Esophagus muscularis mucosa (tissue), 4 donors: ENCODE measurements at regions not wholly inside any gene's neighbourhood (a gene's known extent, or its start where the extent isn't known, plus 50 kb on each side); places are given as distances from the start of the nearest gene placed in this dataset.

Experiments used
- DNase-seq: peaks from one replicate; pipeline ENCODE4 v3.0.0-alpha.2; 2017; ENCODE audit errors: extremely low spot score
- H3K27ac ChIP-seq, 4 donors: fragments of 200-600 bp; sonication (generic); replicated peaks in 1 of 4; 1 replicate in 3 of 4; 2 replicates in 1 of 4; pipeline ENCODE4 v1.5.1; 2016 to 2019; ENCODE audit warnings: mild to moderate bottlenecking in 1 of 4
- H3K27me3 ChIP-seq, 4 donors: fragments of 200-600 bp; sonication (generic); one replicate each; pipeline versions ENCODE4 v1.5.1 to v1.6.0; 2016 to 2019
- H3K36me3 ChIP-seq, 4 donors: fragments of 200-600 bp; sonication (generic); one replicate each; pipeline ENCODE4 v1.5.1; 2016 to 2019
- H3K4me1 ChIP-seq, 4 donors: fragments of 200-600 bp; sonication (generic); one replicate each; pipeline ENCODE4 v1.5.1; 2016 to 2019
- H3K4me3 ChIP-seq, 4 donors: fragments of 200-600 bp; sonication (generic); 1 replicate in 2 of 4; 2 replicates in 2 of 4; pipeline ENCODE4 v1.5.1; 2016 to 2019; ENCODE audit warnings: mild to moderate bottlenecking in 4 of 4, moderate library complexity in 1 of 4
- H3K9me3 ChIP-seq, 4 donors: fragments of 200-600 bp; sonication (generic); 1 replicate in 3 of 4; 2 replicates in 1 of 4; pipeline ENCODE4 v1.5.1; 2016 to 2019
- CTCF ChIP-seq, 3 experiments: fragments of 200-600 bp in 2 of 3; fragments of 450-650 bp in 1 of 3; sonication (generic) in 2 of 3; IDR thresholded peaks; one replicate each; pipeline ENCODE4 v1.5.1; 2017 to 2019; ENCODE audit warnings: antibody characterized with exemption in 3 of 3, mild to moderate bottlenecking in 2 of 3, moderate library complexity in 1 of 3
- EP300 ChIP-seq: sonication (generic); formaldehyde crosslinking; IDR thresholded peaks from one replicate; pipeline ENCODE4 v1.6.1; 2017; ENCODE audit warnings: antibody characterized with exemption
- POLR2A ChIP-seq: fragments of 450-650 bp; IDR thresholded peaks from one replicate; pipeline ENCODE4 v1.6.1; 2017; ENCODE audit warnings: antibody characterized with exemption, moderate library complexity, mild to moderate bottlenecking, low read depth
- POLR2AphosphoS5 ChIP-seq, 2 donors: sonication (generic); formaldehyde crosslinking; IDR thresholded peaks; one replicate each; pipeline ENCODE4 v1.6.1; 2017; ENCODE audit warnings: antibody characterized with exemption in 2 of 2
- WGBS: methylation state at CpG from one replicate; pipeline ENCODE4 v1.1.5; 2018; 5-methylcytosine and 5-hydroxymethylcytosine counted together
- intact Hi-C: fragments of 100-400 bp; cut with DNase I; formaldehyde crosslinking; loops from one replicate; pipeline ENCODE4 v1.15.1; 2023

GRCh38 chr12:114134922-114135321 lies 168.8 kb upstream of the RBM19 start:
- no peaks in the 10 kb centered on the region for H3K9me3 ChIP-seq
- WGBS: 70% methylated on average over 3 of the region's 3 CpGs
- no peak overlapping the region for H3K4me3 ChIP-seq
- H3K27me3 ChIP-seq: peaks cover 0 to 3% (median 0%) of the 10 kb centered on the region in 4 donors
- TF ChIP-seq CTCF (IDR thresholded peaks at IDR 0.05) (no peak), POLR2AphosphoS5 (IDR thresholded peaks at IDR 0.05) (no peak), POLR2A (no peak), EP300 (no peak)
- intact Hi-C loops: no loop called here
- no peaks in the 10 kb centered on the region for H3K4me1 ChIP-seq
- DNase-seq: no peak
- H3K27ac ChIP-seq: no peak overlapping the region
- H3K36me3 ChIP-seq: no peaks in the 10 kb centered on the region

- Histone ChIP-seq H3K9me3 (no peaks in the 10 kb centered on the region), H3K27ac (no peak overlapping the region), H3K27me3 (no peaks in the 10 kb centered on the region), H3K4me3 (no peak overlapping the region), H3K4me1 (no peaks in the 10 kb centered on the region), H3K36me3 (no peaks in the 10 kb centered on the region)
- TF ChIP-seq EP300 (no peak), POLR2AphosphoS5 (IDR thresholded peaks at IDR 0.05) (no peak), POLR2A (no peak), CTCF (IDR thresholded peaks at IDR 0.05) (no peak)
- WGBS: 47% methylated on average over 2 of the region's 2 CpGs
- intact Hi-C loops: no loop called here
- no peak for DNase-seq
Measured at GRCh38 chr12:114131824-114132223, 165.7 kb upstream of the RBM19 start.

GRCh38 chr12:114123108-114123507 lies 157.0 kb upstream of the RBM19 start:
- H3K27me3 ChIP-seq: no peaks in the 10 kb centered on the region
- H3K27ac ChIP-seq: no peak overlapping the region
- DNase-seq: no peak
- intact Hi-C loops: no loop called here
- H3K4me3 ChIP-seq: no peak overlapping the region
- WGBS: 80% methylated on average over 1 of the region's 2 CpGs
- no peaks in the 10 kb centered on the region for H3K4me1 ChIP-seq
- TF ChIP-seq CTCF (IDR thresholded peaks at IDR 0.05) (no peak), EP300 (no peak), POLR2A (no peak), POLR2AphosphoS5 (IDR thresholded peaks at IDR 0.05) (no peak)
- no peaks in the 10 kb centered on the region for H3K9me3 ChIP-seq
- H3K36me3 ChIP-seq: no peaks in the 10 kb centered on the region

- no peaks in the 10 kb centered on the region for H3K36me3 ChIP-seq
- no peak overlapping the region for H3K4me3 ChIP-seq
- H3K4me1 ChIP-seq: no peaks in the 10 kb centered on the region
- H3K27ac ChIP-seq: no peak overlapping the region
- no peaks in the 10 kb centered on the region for H3K27me3 ChIP-seq
- H3K9me3 ChIP-seq: no peaks in the 10 kb centered on the region
- intact Hi-C loops: no loop called here
- TF ChIP-seq POLR2A: no peak
- TF ChIP-seq CTCF (IDR thresholded peaks at IDR 0.05): no peak
- TF ChIP-seq POLR2AphosphoS5 (IDR thresholded peaks at IDR 0.05): no peak
- no peak for TF ChIP-seq EP300
- no peak for DNase-seq
- WGBS: 76% methylated on average over 3 of the region's 3 CpGs
Measured at GRCh38 chr12:114122016-114122415, 155.9 kb upstream of the RBM19 start.

GRCh38 chr12:114119316-114119715 lies 153.2 kb upstream of the RBM19 start:
- 67% methylated on average over 2 of the region's 2 CpGs for WGBS
- TF ChIP-seq CTCF (IDR thresholded peaks at IDR 0.05): no peak
- TF ChIP-seq EP300: no peak
- no peak for TF ChIP-seq POLR2A
- no peak for TF ChIP-seq POLR2AphosphoS5 (IDR thresholded peaks at IDR 0.05)

More at GRCh38 chr12:114119316-114119715, 153.2 kb upstream of the RBM19 start:
- no peaks in the 10 kb centered on the region for H3K36me3 ChIP-seq
- no peaks in the 10 kb centered on the region for H3K4me1 ChIP-seq
- DNase-seq: no peak
- no peak overlapping the region for H3K27ac ChIP-seq
- intact Hi-C loops: no loop called here
- no peak overlapping the region for H3K4me3 ChIP-seq
- H3K9me3 ChIP-seq: peaks cover 0 to 17% (median 14%) of the 10 kb centered on the region in 4 donors
- no peaks in the 10 kb centered on the region for H3K27me3 ChIP-seq
